HG03066 (cell line): ENCODE measurements at regions not wholly inside any gene's neighbourhood (a gene's known extent, or its start where the extent isn't known, plus 50 kb on each side); places are given as distances from the start of the nearest gene placed in this dataset.

ENCODE experiments used
- ATAC-seq: cut with Tn5 transposase; IDR thresholded peaks from one replicate; pipeline ENCODE4 v1.9.1; 2021; ENCODE audit warnings: low read depth; ENCODE audit not compliant: unreplicated experiment

DNA sequence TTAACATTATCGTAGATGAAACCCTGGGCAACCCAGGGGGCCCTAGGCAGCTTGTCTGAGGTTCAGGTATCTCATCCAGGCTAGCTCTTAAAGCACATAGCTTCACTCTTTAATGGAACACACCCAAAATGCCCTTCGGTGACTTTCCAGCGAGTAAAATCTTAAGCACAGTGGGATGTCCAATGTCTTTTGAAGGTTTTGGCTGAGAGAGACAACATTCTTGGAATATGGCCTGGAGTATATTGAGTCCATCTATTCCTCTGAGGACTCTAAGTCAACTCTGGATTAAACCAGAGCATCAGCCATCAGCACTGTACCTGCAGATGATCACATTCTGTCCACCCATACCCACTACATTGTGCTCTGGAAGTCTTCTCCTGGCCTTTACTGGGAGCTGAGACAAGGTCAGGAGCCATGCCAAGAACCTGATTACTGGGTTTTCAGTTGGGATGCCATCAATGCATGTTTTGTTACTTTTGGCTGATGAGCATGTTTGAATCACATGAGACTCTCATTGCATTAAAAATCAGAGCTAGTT lies 63.4 kb upstream of the CDH11 start:
- ATAC-seq: no peak

DNA sequence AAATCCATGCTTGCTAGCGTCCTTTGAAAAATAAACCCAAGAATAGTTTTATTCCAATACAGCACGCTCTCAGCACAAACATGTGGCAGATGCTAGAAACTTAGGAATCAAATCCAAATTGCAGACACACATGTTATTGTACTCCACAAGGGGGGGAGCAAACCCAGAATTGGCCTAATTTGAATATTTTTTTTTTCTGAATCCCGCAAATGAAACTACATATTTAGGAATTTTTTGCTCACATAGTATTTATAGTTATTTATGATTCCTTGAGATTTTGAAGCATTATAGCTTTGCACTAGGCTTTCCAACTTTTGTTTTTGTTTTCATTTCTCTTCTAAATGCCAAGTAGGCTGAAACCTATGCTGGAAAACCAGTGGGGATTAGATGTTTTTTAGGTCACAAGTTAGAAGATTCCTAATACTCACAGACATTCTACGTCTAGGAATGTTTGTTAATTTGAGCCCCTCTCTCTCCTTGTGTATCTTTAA lies 59.3 kb upstream of the CDH11 start:
- ATAC-seq: no peak

GRCh38 chr16:65178151-65178550 lies 56.3 kb upstream of the CDH11 start:
- no peak for ATAC-seq

- ATAC-seq: no peak
Observed at GRCh38 chr16:65176603-65177002, 54.7 kb upstream of the CDH11 start.

DNA sequence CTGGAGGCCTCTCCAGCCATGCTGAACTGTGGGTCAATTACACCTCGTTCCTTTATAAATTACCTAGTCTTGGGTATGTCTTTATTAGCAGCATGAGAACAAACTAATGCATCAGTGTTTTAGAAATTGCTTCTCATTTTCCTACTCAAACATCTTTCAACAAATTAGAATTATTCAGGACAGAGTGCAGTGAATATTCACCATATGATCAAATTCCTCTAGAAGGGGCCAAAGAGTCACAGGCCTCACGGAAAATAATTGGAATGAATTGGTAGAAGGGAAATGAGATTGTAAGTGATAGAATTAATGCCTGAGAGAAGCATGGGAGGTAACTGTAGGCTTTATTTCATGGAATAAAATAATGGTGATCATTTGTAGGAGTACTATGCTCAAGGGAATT lies 50.5 kb upstream of the CDH11 start:
- no peak for ATAC-seq
